ENCODE measurements at regions not wholly inside any gene's neighbourhood (a gene's known extent, or its start where the extent isn't known, plus 50 kb on each side); places are given as distances from the start of the nearest gene placed in this dataset.

- DNase-seq (ENCODE audit: low read depth), result no peak
- no peak for FAIRE-seq
- no peaks in the 10 kb centered on the region for H3K36me3 ChIP-seq (ENCODE audit: control insufficient read depth, insufficient read depth, low read length)
- no peaks in the 10 kb centered on the region for H3K27me3 ChIP-seq (ENCODE audit: control insufficient read depth, insufficient read depth, low read length)
- TF ChIP-seq CTCF (IDR thresholded peaks at IDR 0.05; ENCODE audit: insufficient read depth, low read length, severe bottlenecking), result no peak
- no peak overlapping the region for H3K4me3 ChIP-seq (ENCODE audit: low read depth, low read length)
Observed at GRCh38 chr16:64225036-64225435, 896.8 kb downstream of the CDH11 start.

- no peak for TF ChIP-seq CTCF (IDR thresholded peaks at IDR 0.05; ENCODE audit: insufficient read depth, low read length, severe bottlenecking)
- H3K36me3 ChIP-seq (ENCODE audit: control insufficient read depth, insufficient read depth, low read length), result no peaks in the 10 kb centered on the region
- H3K27me3 ChIP-seq (ENCODE audit: control insufficient read depth, insufficient read depth, low read length), result no peaks in the 10 kb centered on the region
- no peak for FAIRE-seq
- DNase-seq (ENCODE audit: low read depth), result no peak
- no peak overlapping the region for H3K4me3 ChIP-seq (ENCODE audit: low read depth, low read length)
Observed at GRCh38 chr16:64217789-64218535, 903.9 kb downstream of the CDH11 start.

GRCh38 chr16:64215730-64216129 is 906.1 kb downstream of the CDH11 start:
- Histone ChIP-seq H3K27me3 (ENCODE audit: control insufficient read depth, insufficient read depth, low read length) (no peaks in the 10 kb centered on the region), H3K4me3 (ENCODE audit: low read depth, low read length) (no peak overlapping the region), H3K36me3 (ENCODE audit: control insufficient read depth, insufficient read depth, low read length) (no peaks in the 10 kb centered on the region)
- DNase-seq (ENCODE audit: low read depth) (no peak), FAIRE-seq (no peak)
- no peak for TF ChIP-seq CTCF (IDR thresholded peaks at IDR 0.05; ENCODE audit: insufficient read depth, low read length, severe bottlenecking)

GRCh38 chr16:64211331-64211730 is 910.5 kb downstream of the CDH11 start:
- H3K4me3 ChIP-seq (ENCODE audit: low read depth, low read length), result no peak overlapping the region
- no peak for TF ChIP-seq CTCF (IDR thresholded peaks at IDR 0.05; ENCODE audit: insufficient read depth, low read length, severe bottlenecking)
- DNase-seq (ENCODE audit: low read depth) (no peak), FAIRE-seq (no peak)
- H3K36me3 ChIP-seq (ENCODE audit: control insufficient read depth, insufficient read depth, low read length), result no peaks in the 10 kb centered on the region
- no peaks in the 10 kb centered on the region for H3K27me3 ChIP-seq (ENCODE audit: control insufficient read depth, insufficient read depth, low read length)

- no peaks in the 10 kb centered on the region for H3K27me3 ChIP-seq (ENCODE audit: control insufficient read depth, insufficient read depth, low read length)
- no peak for FAIRE-seq
- no peak overlapping the region for H3K4me3 ChIP-seq (ENCODE audit: low read depth, low read length)
- DNase-seq (ENCODE audit: low read depth), result no peak
- H3K36me3 ChIP-seq (ENCODE audit: control insufficient read depth, insufficient read depth, low read length), result no peaks in the 10 kb centered on the region
- no peak for TF ChIP-seq CTCF (IDR thresholded peaks at IDR 0.05; ENCODE audit: insufficient read depth, low read length, severe bottlenecking)
Observed at GRCh38 chr16:64206862-64207261, 915.0 kb downstream of the CDH11 start.

GRCh38 chr16:64203126-64203525 is 918.7 kb downstream of the CDH11 start:
- FAIRE-seq, result no peak
- DNase-seq (ENCODE audit: low read depth), result no peak
- no peak overlapping the region for H3K4me3 ChIP-seq (ENCODE audit: low read depth, low read length)

More at GRCh38 chr16:64203126-64203525, 918.7 kb downstream of the CDH11 start:
- TF ChIP-seq CTCF (IDR thresholded peaks at IDR 0.05; ENCODE audit: insufficient read depth, low read length, severe bottlenecking), result no peak
- H3K27me3 ChIP-seq (ENCODE audit: control insufficient read depth, insufficient read depth, low read length), result no peaks in the 10 kb centered on the region
- no peaks in the 10 kb centered on the region for H3K36me3 ChIP-seq (ENCODE audit: control insufficient read depth, insufficient read depth, low read length)

Measured in bronchial epithelial cell (primary cell).